Transverse colon (tissue), 4 donors: ENCODE measurements at regions not wholly inside any gene's neighbourhood (a gene's known extent, or its start where the extent isn't known, plus 50 kb on each side); places are given as distances from the start of the nearest gene placed in this dataset.

ENCODE experiments used
- DNase-seq: peaks from one replicate; pipeline ENCODE4 v3.0.0-alpha.2; 2019
- H3K27ac ChIP-seq, 4 donors: fragments of 200-600 bp; sonication (generic); 2 replicates each; pipeline ENCODE4 v1.5.1; 2016 to 2018; ENCODE audit warnings: inconsistent platforms in 4 of 4
- H3K27me3 ChIP-seq: fragments of 200-600 bp; sonication (generic); 2 replicates; pipeline ENCODE4 v1.5.1; 2017; ENCODE audit warnings: inconsistent platforms
- H3K36me3 ChIP-seq, 4 donors: fragments of 200-600 bp; sonication (generic); 2 replicates each; pipeline ENCODE4 v1.5.1; 2017 to 2019; ENCODE audit warnings: inconsistent platforms in 4 of 4
- H3K4me1 ChIP-seq, 4 donors: fragments of 200-600 bp; sonication (generic); 2 replicates each; pipeline ENCODE4 v1.5.1; 2017 to 2020; ENCODE audit warnings: inconsistent platforms in 4 of 4
- H3K4me3 ChIP-seq, 4 donors: fragments of 200-600 bp; sonication (generic); 1 replicate in 1 of 4; 2 replicates in 3 of 4; pipeline versions ENCODE4 v1.5.1 to v1.6.1; 2017 to 2019; ENCODE audit warnings: inconsistent platforms in 4 of 4
- H3K9me3 ChIP-seq, 2 donors: fragments of 200-600 bp; sonication (generic); 2 replicates each; pipeline ENCODE4 v1.5.1; 2017 to 2019; ENCODE audit warnings: inconsistent platforms in 2 of 2
- CTCF ChIP-seq, 5 experiments: fragments of 200-600 bp in 3 of 5; fragments of 450-650 bp in 2 of 5; sonication (generic) in 3 of 5; IDR thresholded peaks; 1 replicate in 2 of 5; 2 replicates in 3 of 5; pipeline ENCODE4 v1.5.1; 2016 to 2017; ENCODE audit warnings: antibody characterized with exemption in 5 of 5, inconsistent platforms in 3 of 5, mild to moderate bottlenecking in 2 of 5, moderate library complexity in 1 of 5
- EP300 ChIP-seq: sonication (generic); formaldehyde crosslinking; IDR thresholded peaks from one replicate; pipeline ENCODE4 v1.6.1; 2017; ENCODE audit warnings: antibody characterized with exemption, low read depth
- POLR2A ChIP-seq: fragments of 450-650 bp; IDR thresholded peaks from one replicate; pipeline ENCODE4 v1.6.1; 2016; ENCODE audit warnings: antibody characterized with exemption, mild to moderate bottlenecking, moderate library complexity
- POLR2AphosphoS5 ChIP-seq, 3 donors: sonication (generic); formaldehyde crosslinking; IDR thresholded peaks; one replicate each; pipeline ENCODE4 v1.6.1; 2016; ENCODE audit warnings: antibody characterized with exemption in 3 of 3
- WGBS, 2 donors: methylation state at CpG; one replicate each; pipeline ENCODE4 v1.1.5; 2018; ENCODE audit warnings: low coverage in 1 of 2; 5-methylcytosine and 5-hydroxymethylcytosine counted together
- in situ Hi-C, 4 donors: fragments of 200-750 bp; cut with MboI; loops; one replicate each; pipeline versions ENCODE4 v1.15.0 to v1.15.1; 2017; ENCODE audit warnings: low sequenced_read_pairs in 3 of 4, low pct_ligation_motif_present in 1 of 4, low pct_unique_long_range_greater_than_20kb in 1 of 4
- intact Hi-C: fragments of 100-400 bp; cut with DNase I; formaldehyde crosslinking; loops from one replicate; pipeline ENCODE4 v1.15.1; 2023; ENCODE audit warnings: low total_unique reads

- Histone ChIP-seq H3K4me3 (no peak overlapping the region), H3K4me1 (no peaks in the 10 kb centered on the region), H3K27me3 (no peaks in the 10 kb centered on the region), H3K9me3 (no peaks in the 10 kb centered on the region), H3K36me3 (no peaks in the 10 kb centered on the region), H3K27ac (no peak overlapping the region)
- 85 to 94% methylated on average over 3 of the region's 3 CpGs for WGBS, 2 donors
- no peak for DNase-seq
- intact Hi-C loops (no loop called here), in situ Hi-C loops (no loop called here)
- no peak for TF ChIP-seq CTCF (IDR thresholded peaks at IDR 0.05)
- TF ChIP-seq POLR2A = no peak
- no peak for TF ChIP-seq EP300
- TF ChIP-seq POLR2AphosphoS5 (IDR thresholded peaks at IDR 0.05) = no peak
These were observed 109.2 kb upstream of the CAV2 start for GRCh38 chr7:116390363-116390762.

DNA sequence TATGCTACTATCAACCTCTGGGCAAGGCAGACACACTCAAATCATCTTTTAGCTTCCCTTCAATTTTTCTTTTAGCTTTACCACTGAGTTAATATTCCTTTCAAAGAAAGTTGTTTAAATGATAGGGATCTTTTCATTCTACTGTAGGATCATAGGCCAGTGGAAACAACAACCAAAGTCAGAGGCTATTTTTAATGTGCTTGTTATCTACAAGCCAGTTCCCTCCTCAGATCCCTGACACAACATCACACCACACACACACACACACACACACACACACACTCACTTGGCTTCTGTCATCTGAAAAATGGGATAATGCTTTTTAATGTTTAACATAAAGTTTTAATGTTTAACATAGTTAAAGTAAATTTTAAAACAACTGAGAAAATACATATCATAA lies 106.7 kb upstream of the CAV2 start:
- Histone ChIP-seq H3K4me1 (no peaks in the 10 kb centered on the region), H3K9me3 (no peaks in the 10 kb centered on the region), H3K36me3 (no peaks in the 10 kb centered on the region), H3K27me3 (no peaks in the 10 kb centered on the region), H3K27ac (no peak overlapping the region), H3K4me3 (no peak overlapping the region)
- in situ Hi-C loops = no loop called here
- TF ChIP-seq POLR2A = no peak
- TF ChIP-seq EP300 = no peak
- no peak for TF ChIP-seq CTCF (IDR thresholded peaks at IDR 0.05)
- TF ChIP-seq POLR2AphosphoS5 (IDR thresholded peaks at IDR 0.05) = no peak
- intact Hi-C loops = no loop called here
- no peak for DNase-seq

DNA sequence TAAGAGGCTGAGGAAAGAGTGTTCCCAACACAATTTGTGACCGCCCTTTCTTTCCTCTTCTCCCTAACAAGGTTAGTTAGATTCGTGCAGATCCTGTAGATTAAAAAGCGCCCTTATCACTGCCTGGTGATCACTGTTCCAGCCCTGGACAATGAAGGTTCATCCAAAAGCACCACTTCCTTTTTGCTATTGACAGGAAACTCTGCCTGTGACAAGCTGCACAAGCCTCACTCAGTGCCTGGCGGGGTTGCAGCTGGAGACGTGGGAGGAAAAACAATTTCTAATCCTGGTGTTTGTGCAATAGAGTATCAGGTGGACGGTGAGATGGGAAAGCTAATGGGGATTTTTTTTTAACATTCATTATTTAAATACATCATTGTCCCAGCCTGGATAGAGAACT lies 105.9 kb upstream of the CAV2 start:
- no peak overlapping the region for H3K27ac ChIP-seq
- no peak for DNase-seq
- WGBS, 2 donors = 60 to 63% methylated on average over 5 to 6 of the region's 6 CpGs

GRCh38 chr7:116394106-116394505 lies 105.4 kb upstream of the CAV2 start:
- TF ChIP-seq CTCF (IDR thresholded peaks at IDR 0.05) = no peak
- TF ChIP-seq EP300 = no peak
- TF ChIP-seq POLR2AphosphoS5 (IDR thresholded peaks at IDR 0.05) = no peak
- no peak for TF ChIP-seq POLR2A
- intact Hi-C loops = no loop called here
- H3K36me3 ChIP-seq = no peaks in the 10 kb centered on the region
- H3K27ac ChIP-seq = no peak overlapping the region
- 84 to 90% methylated on average over 9 to 11 of the region's 11 CpGs for WGBS, 2 donors
- no peak overlapping the region for H3K4me3 ChIP-seq
- H3K4me1 ChIP-seq = no peaks in the 10 kb centered on the region
- in situ Hi-C loops = no loop called here
- DNase-seq = no peak
- no peaks in the 10 kb centered on the region for H3K9me3 ChIP-seq
- no peaks in the 10 kb centered on the region for H3K27me3 ChIP-seq

More for the DNA sequence above, 105.9 kb upstream of the CAV2 start:
- TF ChIP-seq CTCF (IDR thresholded peaks at IDR 0.05) (no peak), POLR2AphosphoS5 (IDR thresholded peaks at IDR 0.05) (no peak), POLR2A (no peak), EP300 (no peak)
- no peaks in the 10 kb centered on the region for H3K9me3 ChIP-seq
- H3K4me3 ChIP-seq = no peak overlapping the region
- H3K4me1 ChIP-seq = no peaks in the 10 kb centered on the region
- in situ Hi-C loops = no loop called here
- no peaks in the 10 kb centered on the region for H3K27me3 ChIP-seq
- H3K36me3 ChIP-seq = no peaks in the 10 kb centered on the region
- intact Hi-C loops = no loop called here
